ENCODE measurements at regions not wholly inside any gene's neighbourhood (a gene's known extent, or its start where the extent isn't known, plus 50 kb on each side); places are given as distances from the start of the nearest gene placed in this dataset.
"Not testable (repeated sequence)": the region's sequence is repeated elsewhere in the genome, so short reads cannot be mapped to it uniquely, and the experiment has no call there.

DNA sequence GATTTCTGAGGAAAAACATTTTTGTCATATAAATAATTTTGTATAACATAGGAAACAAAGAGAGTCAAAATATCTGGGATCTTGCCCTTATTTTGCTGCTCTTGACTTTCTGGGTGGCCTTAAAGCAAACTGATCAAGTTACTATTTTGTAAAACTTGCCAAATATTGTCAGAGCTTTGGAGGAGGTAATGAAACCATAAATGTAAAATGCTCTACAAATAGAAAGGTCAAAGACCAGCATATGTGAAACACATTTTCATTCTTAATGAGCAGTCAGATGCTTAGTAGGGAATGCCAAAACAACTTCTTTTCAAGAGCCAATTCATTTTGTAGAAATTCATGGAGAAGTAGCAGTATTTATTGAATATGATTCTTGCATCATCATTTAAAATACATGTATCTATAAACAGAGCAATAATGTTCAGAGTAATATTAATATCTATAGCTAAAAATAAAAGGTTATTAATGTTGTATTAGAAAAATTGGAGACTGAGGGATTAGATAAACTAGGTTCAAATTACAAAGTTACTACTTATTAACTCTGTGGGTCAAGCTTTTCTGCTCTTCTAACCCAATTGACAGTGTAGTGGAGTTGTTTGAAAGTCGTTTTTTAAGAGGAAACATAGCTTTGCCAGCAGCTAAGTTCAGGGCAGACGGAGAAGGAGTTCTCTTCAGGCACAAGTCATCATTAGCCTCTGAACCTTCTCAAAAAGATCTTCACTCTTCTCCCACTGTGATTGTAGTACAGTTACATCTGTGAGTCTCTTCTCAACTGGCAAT is 2053.1 kb downstream of the EFNA5 start:
- H3K9me2 ChIP-seq (ENCODE audit: insufficient read depth, low read length) = no peaks in the 10 kb centered on the region
- no peaks in the 10 kb centered on the region for H3K36me3 ChIP-seq (ENCODE audit: insufficient read depth, low read length)
- H3K4me1 ChIP-seq (ENCODE audit: insufficient read depth, low read length, poor library complexity, severe bottlenecking) = no peaks in the 10 kb centered on the region
- no peak for DNase-seq (ENCODE audit: low spot score)
- ChIA-PET POLR2A (interaction anchor here (0.9 to 1.4 kb wide), 4 partner anchors 10 to 17 kb away, joined by 3 to 4 read pairs (median 3); no protein-coding TSS in a partner anchor), CTCF (ENCODE audit: unreplicated experiment) (no interaction called here)
- no peaks in the 10 kb centered on the region for H3K9me3 ChIP-seq (ENCODE audit: low read length)
- no peak overlapping the region for H3K4me2 ChIP-seq (ENCODE audit: low read length)
- TF ChIP-seq, protein P1, sequence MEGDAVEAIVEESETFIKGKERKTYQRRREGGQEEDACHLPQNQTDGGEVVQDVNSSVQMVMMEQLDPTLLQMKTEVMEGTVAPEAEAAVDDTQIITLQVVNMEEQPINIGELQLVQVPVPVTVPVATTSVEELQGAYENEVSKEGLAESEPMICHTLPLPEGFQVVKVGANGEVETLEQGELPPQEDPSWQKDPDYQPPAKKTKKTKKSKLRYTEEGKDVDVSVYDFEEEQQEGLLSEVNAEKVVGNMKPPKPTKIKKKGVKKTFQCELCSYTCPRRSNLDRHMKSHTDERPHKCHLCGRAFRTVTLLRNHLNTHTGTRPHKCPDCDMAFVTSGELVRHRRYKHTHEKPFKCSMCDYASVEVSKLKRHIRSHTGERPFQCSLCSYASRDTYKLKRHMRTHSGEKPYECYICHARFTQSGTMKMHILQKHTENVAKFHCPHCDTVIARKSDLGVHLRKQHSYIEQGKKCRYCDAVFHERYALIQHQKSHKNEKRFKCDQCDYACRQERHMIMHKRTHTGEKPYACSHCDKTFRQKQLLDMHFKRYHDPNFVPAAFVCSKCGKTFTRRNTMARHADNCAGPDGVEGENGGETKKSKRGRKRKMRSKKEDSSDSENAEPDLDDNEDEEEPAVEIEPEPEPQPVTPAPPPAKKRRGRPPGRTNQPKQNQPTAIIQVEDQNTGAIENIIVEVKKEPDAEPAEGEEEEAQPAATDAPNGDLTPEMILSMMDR (conservative IDR thresholded peaks at IDR 0.05; ENCODE audit: low read length) = no peak
- no peak for TF ChIP-seq EZH2phosphoT487 (IDR thresholded peaks at IDR 0.05; ENCODE audit: borderline replicate concordance, low read depth, low read length)
- no peak overlapping the region for H3K27ac ChIP-seq (ENCODE audit: low read depth, low read length, poor library complexity, severe bottlenecking)
- intact Hi-C loops (cut with micrococcal nuclease; ENCODE audit: unreplicated experiment) = no loop called here
- no TSS peak for BruUV-seq (replicated peaks)
- H3K79me2 ChIP-seq (ENCODE audit: insufficient read depth, low read depth, low read length) = no peaks in the 10 kb centered on the region
- H2AFZ ChIP-seq (ENCODE audit: low read length) = no peak overlapping the region
- H3K4me3 ChIP-seq (ENCODE audit: low read depth, low read length, poor library complexity, severe bottlenecking) = no peak overlapping the region
- H4K20me1 ChIP-seq (ENCODE audit: insufficient read depth, low read length) = no peaks in the 10 kb centered on the region

DNA sequence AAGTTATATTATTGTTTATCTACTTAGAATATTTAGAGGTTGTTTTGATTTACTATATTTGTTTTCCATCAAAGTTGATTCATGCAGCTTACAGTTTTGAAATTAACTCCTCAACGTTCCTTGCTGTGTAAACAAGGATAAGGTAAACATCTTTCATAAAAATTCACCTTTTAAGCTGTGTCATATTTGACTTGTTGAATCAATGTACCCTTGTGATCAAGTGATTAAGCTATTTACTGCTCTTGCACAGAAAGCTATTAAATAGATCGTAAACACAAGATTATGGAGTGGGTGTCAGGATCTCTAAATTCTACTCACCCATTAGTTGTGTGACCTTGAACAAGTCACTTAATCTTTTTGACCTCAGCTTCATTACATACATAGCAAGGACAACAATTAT is 2054.0 kb upstream of the NUDT12 start:
- Histone ChIP-seq H3K79me2 (ENCODE audit: insufficient read depth, low read depth, low read length) (no peaks in the 10 kb centered on the region), H3K4me1 (ENCODE audit: insufficient read depth, low read length, poor library complexity, severe bottlenecking) (no peaks in the 10 kb centered on the region), H3K4me2 (ENCODE audit: low read length) (no peak overlapping the region), H3K36me3 (ENCODE audit: insufficient read depth, low read length) (no peaks in the 10 kb centered on the region), H3K27ac (ENCODE audit: low read depth, low read length, poor library complexity, severe bottlenecking) (no peak overlapping the region), H3K9me2 (ENCODE audit: insufficient read depth, low read length) (no peaks in the 10 kb centered on the region), H4K20me1 (ENCODE audit: insufficient read depth, low read length) (no peaks in the 10 kb centered on the region), H3K9me3 (ENCODE audit: low read length) (no peaks in the 10 kb centered on the region), H3K4me3 (ENCODE audit: low read depth, low read length, poor library complexity, severe bottlenecking) (no peak overlapping the region), H2AFZ (ENCODE audit: low read length) (no peak overlapping the region)
- BruUV-seq (replicated peaks) = no TSS peak
- POLR2A ChIA-PET = interaction anchor here (0.5 to 1.4 kb wide), 3 partner anchors 15 to 1765 kb away, joined by 3 to 4 read pairs (median 4); no protein-coding TSS in a partner anchor
- TF ChIP-seq, protein P1 (conservative IDR thresholded peaks at IDR 0.05; ENCODE audit: low read length) = no peak
- no peak for TF ChIP-seq EZH2phosphoT487 (IDR thresholded peaks at IDR 0.05; ENCODE audit: borderline replicate concordance, low read depth, low read length)
- intact Hi-C loops (cut with micrococcal nuclease; ENCODE audit: unreplicated experiment) = no loop called here
- CTCF ChIA-PET (ENCODE audit: unreplicated experiment) = no interaction called here
- no peak for DNase-seq (ENCODE audit: low spot score)

DNA sequence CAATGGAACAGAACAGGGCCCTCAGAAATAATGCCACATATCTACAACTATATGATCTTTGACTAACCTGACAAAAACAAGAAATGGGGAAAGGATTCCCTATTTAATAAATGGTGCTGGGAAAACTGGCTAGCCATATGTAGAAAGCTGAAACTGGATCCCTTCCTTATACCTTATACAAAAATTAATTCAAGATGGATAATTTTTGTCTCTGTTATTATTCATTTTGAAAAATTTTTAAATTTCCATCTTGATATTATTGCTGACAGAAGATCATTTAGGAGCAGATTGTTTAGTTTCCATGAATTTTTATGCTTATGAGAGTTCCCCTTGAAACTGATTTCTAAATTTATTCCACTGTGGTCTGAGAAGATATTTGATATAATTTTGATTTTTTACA is 2039.8 kb upstream of the NUDT12 start:
- H3K27ac ChIP-seq (ENCODE audit: low read depth, low read length, poor library complexity, severe bottlenecking); H3K36me3 ChIP-seq (ENCODE audit: insufficient read depth, low read length); H3K4me2 ChIP-seq (ENCODE audit: low read length); H4K20me1 ChIP-seq (ENCODE audit: insufficient read depth, low read length); H3K4me1 ChIP-seq (ENCODE audit: insufficient read depth, low read length, poor library complexity, severe bottlenecking); BruUV-seq (replicated peaks); CTCF ChIA-PET (ENCODE audit: unreplicated experiment); intact Hi-C loops (cut with micrococcal nuclease; ENCODE audit: unreplicated experiment); H3K9me2 ChIP-seq (ENCODE audit: insufficient read depth, low read length); H3K79me2 ChIP-seq (ENCODE audit: insufficient read depth, low read depth, low read length); H2AFZ ChIP-seq (ENCODE audit: low read length); H3K9me3 ChIP-seq (ENCODE audit: low read length); H3K4me3 ChIP-seq (ENCODE audit: low read depth, low read length, poor library complexity, severe bottlenecking): not testable (repeated sequence)
- POLR2A ChIA-PET = interaction anchor here (0.9 kb wide), 1 partner anchor 865 kb away, joined by 3 read pairs; no protein-coding TSS in a partner anchor
- DNase-seq (ENCODE audit: low spot score) = peak; percentile 4
